NCI-H460 (cell line): ENCODE measurements at regions not wholly inside any gene's neighbourhood (a gene's known extent, or its start where the extent isn't known, plus 50 kb on each side); places are given as distances from the start of the nearest gene placed in this dataset.
"Not testable (repeated sequence)": the region's sequence is repeated elsewhere in the genome, so short reads cannot be mapped to it uniquely, and the experiment has no call there.

Experiments used
- DNase-seq: peaks from one replicate; pipeline ENCODE4 v3.0.0-alpha.2; 2016; ENCODE audit warnings: low read depth; ENCODE audit errors: extremely low read depth

DNA sequence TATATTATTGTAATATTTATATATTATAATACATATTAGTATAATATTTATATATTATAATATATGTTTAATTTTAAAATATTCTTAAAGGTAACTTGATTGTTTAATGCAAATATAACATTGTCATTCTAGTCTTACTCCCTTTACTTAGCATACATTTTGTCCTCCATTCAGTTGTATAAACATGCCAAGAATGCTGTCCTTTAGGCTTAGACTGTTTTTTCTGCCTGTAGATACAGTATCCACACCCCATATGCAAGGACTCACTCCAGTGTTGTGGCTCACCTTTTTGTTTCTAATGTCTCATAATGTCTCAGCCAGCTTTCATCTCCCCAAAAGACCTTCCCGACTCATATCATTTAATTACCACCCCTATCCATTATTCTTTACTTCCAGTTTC lies 2110.0 kb downstream of the PCDH7 start:
- no peak for DNase-seq

DNA sequence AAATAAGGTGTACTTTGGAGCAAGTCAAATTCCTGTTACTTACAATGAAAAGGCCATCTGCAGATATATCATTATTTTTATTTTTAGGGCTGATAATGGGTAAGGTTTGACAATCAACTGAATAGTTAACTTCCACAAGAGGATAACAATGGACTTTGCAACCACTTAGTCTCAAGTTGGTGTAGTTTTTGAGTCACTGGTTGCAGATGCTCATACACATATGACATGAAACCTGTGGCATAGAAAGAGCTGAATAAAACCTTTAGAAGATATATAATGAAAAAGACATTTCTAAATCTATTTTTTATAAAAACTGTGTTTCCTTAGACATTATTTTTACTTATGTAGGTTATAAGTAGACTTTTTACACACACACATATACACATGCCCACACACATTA lies 2110.9 kb downstream of the PCDH7 start:
- DNase-seq: no peak

DNA sequence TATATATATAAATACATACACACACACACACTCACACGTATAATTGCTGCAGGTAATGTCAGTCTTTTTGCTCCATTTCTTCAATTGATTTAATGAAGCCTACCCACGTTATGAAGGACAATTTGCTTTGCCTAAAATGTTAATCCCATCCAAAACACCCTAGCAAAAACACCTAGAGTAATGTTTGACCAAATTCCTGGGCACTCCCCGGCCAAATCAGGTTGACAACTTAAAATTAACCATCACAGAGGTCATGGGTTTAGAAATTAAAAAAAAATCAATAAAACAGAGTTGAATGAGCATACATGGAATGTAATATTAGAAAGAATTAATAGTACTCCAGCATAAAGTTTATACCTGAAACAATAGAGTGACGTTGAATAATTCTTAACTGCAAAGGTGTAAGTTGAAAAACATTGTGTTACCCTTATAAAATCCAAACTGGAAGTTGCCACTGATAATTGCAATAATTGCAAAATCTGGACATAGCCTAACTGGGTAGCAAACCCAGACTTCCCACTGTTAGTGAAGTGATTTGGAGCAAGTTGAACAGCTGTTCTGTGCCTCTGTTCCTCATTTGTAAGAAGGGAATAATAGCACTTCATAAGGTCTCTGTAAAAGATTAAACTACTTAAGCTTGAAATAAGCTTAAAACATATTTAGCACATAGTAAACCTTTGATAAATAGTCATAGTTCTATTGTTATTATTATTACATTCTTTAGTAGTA lies 2120.5 kb downstream of the PCDH7 start:
- no peak for DNase-seq

DNA sequence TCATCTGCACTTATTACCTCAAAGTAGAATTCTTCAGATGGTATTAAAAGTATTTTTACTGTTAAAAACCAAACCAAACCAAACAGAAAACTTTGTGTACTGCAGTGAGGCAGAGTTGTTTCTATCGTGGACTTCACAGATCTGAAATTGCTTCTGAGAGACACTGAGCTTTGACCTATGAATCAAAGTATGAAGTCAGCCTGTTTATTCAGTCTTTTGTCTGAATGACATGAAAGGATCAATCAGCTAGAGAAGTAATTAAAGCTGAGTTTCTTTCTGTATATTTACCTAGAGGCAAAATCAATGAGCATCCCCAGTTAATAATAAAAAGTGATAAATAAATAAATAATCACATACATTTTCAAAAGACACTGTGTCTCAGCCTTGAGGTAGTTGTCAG lies 2121.0 kb downstream of the PCDH7 start:
- DNase-seq: no peak

DNA sequence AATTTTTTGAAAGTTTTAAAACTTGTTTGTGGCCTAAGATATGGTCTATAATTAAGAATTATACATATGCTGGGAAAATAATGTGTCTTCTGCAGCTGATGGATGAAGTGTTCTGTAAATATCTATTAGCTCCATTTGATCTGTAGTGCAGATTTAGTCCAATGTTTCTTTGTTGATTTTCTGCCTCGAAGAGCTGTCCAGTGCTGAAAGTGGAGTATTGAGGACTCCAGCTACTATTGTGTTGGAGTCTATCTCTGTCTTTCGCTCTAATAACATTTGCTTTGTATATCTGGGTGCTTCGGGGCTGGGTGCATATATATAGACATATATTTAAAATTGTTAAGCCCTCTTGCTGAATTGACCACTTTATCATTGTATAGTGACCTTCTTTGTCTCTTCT lies 2127.3 kb downstream of the PCDH7 start:
- DNase-seq: no peak

DNA sequence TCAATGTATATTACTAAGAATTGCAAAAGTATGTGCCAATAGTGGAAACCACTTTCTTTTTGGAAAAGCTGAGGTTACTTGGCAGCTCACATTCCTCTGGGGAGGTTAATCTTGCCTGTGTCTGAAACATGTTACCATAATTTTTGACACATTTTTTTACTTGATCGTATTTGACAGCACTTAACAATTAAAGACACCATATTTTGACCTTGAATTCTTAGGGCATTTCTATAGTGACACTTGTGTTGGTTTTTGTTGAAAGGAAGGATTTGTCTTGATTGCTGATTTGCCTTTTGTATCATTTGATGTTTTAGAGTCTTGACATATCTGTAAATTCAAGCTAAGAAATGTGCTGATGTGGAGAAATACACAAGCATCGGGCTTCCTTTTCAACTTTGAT lies 2135.5 kb downstream of the PCDH7 start:
- no peak for DNase-seq

DNA sequence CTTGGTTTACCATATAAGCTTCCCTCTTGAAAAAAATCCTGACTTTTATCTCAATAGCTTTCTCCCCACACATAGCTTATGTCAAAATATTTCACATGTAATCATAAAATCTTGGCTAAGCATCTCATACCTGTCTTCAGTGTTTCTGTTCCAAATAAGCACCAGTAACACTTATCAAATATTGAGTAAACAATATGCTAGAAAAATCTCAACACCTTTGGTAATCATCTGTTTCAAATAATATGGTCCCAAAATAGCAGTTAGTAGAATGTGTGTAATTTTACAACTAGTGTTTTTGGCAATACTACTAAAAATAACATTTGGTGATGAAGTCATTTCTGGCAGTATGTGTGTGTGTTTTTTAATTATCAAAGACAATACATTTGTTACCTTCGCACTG lies 2138.2 kb downstream of the PCDH7 start:
- no peak for DNase-seq

DNA sequence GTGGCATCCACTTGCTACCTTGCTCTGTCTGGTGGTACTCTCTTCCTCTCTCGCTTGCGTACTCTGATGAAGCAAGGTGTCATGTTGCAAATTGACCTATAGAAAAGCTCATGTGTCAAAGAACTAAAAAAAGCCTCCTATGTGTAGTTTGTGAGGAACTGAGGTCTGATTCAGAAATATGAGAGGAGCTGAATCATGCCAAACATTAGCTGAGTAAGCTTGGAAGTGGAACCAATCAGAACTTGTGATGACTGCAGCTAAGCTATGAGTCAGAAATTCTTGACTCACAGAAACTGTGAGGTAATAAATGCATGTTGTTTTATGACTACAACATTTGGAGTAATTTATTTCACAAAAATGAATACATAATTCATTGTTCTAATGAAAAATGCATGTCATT lies 2138.8 kb downstream of the PCDH7 start:
- no peak for DNase-seq

DNA sequence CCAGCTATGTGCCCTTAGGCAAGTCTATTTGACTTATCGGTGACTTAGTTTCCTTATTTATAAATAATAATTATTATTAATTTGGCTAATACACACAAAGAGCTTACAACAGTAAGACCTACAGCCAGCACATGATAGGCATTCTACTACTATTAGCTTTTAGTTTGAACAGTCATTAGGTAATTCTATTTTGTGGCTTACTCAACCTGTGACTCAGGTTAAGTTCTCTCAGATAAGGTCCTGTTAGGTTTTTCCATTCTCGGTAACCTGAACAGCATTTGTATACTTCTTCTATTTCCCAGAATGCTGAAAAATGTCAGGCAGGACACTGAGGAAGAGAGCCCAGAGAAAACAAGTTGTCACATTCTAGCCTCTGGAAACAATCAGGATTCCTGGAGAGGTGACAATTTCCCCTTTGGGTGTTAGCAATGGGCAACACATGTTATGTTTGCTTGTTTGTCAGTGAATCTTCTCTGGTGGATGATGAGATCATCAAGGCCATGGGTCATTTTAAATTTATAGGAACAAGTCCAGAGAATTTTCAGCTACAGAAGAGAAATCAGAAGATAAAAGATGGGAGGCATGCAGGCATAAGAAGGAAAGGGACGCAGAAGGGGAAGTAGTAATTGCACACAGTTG lies 2144.7 kb downstream of the PCDH7 start:
- no peak for DNase-seq

DNA sequence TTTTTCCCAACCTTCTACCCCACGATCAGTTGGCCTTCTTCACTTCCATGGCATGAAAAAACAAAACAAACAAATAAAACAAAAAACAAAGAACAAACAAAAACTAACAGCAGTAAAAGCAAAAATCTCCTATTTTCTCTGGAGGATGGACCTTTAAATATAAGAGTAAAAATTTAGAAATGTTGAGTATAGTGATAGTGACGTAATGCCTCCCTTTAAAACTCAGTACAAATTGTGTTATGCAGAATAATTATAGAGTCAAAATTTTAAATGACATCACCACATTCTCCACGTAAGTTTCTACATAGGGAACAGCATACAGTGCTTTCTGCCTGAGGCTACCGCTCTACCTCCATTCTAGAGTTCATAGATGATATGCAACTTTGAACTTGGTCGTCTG lies 2156.4 kb downstream of the PCDH7 start:
- no peak for DNase-seq

DNA sequence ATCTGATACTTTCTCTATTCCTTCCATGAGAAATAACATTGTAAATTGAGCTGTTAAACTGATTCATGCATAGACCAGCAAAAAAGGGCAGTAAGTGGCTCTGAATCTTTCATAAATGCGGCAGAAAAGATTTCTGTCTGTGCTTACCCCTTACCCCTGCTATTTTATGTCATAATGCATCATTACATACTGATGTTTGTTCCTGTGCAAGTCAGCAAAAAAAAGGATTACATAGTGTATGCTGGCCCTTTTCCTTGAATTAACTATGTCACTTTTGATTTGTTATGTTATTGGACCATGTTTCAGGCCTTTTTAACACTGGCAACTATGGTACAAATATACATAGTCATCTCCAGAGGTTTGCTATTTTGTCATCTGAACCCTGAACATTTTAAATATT lies 2159.7 kb downstream of the PCDH7 start:
- no peak for DNase-seq

DNA sequence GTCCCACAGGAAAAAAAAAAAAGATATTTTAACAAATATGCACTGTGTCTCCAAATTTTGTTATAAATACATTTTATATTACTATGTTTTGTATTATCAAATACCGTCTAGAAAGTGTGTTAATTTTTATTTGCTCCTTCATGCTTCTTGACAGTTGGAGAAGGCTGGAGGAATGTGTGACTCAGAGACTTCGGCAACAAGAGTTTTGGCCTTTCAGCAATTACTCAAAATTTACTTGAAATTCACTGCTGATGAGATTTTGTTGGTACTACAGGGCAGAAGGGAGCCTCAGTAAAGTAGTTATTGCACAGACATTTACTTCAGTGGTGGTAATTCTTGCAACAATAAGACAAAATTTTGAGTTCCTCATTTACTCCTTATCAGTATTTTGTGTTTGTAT lies 2164.0 kb downstream of the PCDH7 start:
- DNase-seq: no peak

DNA sequence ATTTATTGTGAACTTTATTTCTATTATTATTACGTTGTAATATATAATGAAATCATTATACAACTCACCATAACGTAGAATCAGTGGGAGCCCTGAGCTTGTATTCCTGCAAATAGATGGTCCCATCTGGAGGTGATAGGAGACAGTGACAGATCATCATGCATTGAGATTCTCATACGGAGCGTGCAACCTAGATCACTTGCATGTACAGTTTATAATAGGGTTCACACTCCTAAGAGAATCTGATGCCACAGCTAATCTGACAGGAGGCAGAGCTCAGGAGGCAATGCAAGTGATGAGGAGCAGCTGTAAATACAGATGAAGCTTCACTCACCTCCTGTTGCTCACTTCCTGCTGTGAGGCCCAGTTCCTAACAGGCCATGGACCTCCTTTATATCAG lies 2170.2 kb downstream of the PCDH7 start:
- DNase-seq: no peak

DNA sequence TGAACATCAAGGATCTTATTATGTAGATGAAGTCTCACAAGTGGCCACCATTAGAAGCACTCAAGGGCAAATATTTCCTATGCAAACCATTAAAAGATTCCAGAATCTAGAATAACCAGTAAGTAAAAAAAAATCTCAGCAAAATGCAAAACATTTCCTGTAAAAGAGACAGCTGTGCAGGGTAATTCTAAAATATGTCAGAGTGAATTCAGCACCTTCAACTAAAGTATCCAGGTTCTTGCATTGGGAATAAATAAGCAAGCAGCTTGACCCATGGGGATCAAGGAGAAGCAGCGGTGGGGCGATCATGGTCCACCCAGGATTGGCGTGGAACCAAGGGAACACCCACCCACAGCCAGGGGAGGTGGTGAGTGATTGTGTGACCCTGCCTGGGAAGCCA lies 2188.9 kb downstream of the PCDH7 start:
- DNase-seq: no peak

DNA sequence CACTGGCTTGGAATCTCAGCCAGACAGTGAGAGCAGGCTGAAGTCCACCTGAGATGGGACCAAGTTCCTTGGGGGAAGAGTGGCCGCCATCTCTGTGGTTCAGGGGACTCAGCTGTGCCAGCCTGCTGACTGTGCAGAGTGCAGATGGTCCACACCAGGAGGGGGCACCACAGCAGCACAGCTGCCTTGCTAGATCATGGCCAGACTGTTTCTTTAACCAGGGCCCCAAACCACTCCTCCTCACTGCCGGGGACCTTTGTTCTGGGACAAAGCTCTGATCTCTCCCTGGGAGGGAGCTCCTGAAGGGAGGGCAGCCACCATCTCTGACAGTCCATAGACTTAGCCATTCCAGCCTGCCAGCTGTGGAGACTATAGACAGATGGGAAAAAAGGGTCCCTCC lies 2189.6 kb downstream of the PCDH7 start:
- DNase-seq: no peak

DNA sequence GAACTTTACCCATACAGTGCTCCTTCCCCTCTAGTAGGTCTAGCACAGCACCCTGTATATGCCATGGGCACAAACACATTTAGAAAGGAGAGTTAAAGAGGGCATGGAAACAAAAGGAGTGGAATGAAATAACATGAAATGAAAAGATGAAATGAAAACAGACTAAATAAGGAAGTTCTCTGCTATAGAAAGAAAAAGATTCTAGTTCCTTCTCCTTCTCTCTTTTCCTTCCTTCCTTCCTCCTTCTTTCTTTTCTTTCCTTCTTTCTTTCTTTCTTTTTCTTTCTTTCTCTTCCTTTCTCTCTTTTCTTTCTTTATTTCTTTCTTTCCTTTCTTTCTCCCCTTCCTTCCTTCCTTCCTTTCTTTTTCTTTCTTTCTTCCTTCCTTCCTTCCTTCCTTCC lies 2197.4 kb downstream of the PCDH7 start:
- DNase-seq: no peak

DNA sequence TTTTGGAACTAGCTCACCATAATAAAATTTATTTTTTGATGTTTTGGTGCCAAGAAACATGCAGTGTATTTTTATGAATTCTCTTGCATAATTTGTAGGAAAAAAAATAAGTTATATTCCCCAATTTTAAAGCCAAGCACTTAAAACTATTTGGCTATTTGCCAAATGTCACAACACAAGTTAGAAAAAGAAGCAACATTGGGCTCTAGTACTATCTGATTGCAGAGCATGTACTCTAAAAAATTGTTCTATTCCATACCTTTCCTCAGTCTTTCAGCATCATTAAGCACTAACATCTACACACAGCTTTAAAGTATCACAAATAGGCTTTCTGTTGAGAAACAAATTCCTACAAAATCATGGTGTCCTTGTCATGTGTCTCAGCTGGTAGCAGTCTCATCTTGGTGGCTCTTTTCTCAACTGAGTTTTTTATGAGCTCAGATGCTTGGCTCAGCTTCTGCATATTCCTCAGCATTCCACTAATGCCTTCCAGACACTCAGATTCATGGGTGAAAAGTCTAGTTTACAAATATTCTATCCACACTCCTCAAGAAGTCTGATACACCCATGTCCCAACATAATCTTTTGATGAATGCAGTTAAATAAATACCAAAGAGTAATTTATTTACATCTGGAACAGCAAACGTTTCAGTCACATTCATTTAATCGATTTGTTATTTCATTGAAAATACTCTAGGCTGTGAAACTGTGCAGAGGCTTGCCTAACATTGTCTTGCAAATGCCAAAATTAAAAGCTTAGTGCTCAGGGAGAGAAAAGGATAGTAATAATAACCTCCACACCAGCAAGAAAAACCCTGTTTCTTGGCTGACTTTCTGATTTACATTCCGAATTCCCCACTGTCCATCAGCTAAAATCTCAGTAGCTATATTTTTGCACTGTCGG lies 2209.9 kb downstream of the PCDH7 start:
- no peak for DNase-seq

DNA sequence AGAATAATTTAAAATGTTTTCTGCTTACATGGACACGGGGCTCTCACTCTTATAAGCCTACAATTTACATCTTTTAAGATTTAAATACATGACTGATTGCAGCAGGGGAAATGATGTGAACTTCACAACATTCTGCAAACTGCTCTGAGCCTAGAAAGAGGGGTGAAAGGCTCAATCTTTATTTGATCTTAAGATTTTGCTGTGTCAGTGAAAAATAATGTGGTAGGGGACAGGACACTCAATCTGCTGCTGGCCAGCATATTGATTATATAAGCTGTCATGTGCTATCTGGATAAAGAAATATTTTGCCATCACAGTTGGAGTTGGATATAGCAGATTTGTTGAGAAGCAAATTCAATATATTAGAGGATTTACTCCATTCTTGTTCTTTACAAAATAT lies 2210.5 kb downstream of the PCDH7 start:
- no peak for DNase-seq

DNA sequence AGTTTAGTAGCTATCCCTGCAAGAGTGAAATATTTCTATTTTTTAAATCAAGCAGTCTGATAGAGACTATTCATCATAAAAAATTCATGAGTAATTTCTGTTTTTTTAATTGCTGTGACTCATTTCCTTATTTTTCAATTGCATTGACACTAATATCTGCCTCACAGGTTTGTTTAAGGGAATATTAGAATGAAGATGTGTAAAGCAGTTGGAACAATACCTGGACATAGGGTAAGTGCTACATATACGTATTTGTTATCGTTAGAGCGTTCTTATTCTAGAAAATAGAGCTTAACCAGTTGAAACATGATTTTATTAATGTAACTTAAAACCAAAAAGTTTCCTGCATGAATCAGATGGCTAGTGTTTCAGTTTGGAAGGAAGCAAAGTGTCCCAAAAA lies 2211.3 kb downstream of the PCDH7 start:
- DNase-seq: no peak

DNA sequence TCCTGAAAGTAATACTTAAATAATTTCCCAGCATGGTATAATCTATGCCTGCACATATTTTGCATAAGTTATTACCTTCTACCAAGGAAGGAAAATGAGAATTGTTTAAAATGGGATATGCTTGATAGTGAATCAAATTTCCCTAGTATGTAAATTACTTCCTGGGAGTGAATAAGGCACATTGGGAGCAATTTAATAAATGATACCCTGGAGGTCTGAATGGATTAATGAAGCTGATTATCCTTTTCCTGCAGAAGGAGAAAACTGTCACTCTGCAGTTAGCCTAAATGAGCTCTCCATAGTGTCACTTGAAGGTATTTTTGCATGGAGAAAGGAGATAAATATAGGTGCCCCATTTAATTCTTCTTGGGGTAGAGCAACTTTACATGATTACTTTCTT lies 2212.0 kb downstream of the PCDH7 start:
- DNase-seq: no peak

DNA sequence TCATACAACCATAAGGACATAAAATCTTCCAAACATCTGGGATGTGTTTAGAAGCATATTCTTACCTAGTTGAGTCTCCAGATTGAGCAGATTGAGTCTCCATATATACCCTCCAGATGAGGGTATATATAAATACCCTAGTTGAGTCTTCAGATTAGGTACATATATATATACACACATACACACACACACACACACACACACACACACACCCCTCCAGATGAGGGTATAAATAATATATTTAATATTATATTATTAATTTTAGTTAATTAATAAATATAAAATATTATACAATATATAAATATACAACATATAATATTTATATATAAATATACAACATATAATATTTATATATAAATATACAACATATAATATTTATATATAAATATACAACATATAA lies 2219.1 kb downstream of the PCDH7 start:
- not testable (repeated sequence) for DNase-seq

DNA sequence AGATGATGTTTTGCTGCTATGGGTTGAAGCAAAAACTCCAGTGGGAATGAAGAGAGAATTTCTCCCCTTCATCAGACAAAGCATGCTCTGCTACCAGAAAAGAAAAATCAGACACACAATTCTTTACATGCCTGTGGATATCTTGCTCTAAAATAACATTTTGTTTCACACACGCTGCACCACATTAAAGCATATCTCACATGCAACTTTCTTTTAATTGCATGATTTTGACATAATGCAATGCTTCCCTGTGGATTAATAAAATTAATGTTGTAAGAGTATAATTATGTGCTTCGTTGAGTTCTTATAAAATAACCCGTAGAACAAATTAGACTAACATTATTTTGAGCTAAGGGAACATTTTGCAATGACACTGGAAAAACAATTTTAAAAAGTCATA lies 2230.7 kb downstream of the PCDH7 start:
- DNase-seq: no peak
